H9 (cell line): ENCODE measurements at regions not wholly inside any gene's neighbourhood (a gene's known extent, or its start where the extent isn't known, plus 50 kb on each side); places are given as distances from the start of the nearest gene placed in this dataset.

ENCODE experiments used
- DNase-seq: peaks from one replicate; pipeline ENCODE4 v3.0.0-alpha.2; 2017
- H2AFZ ChIP-seq: one replicate; pipeline ENCODE4 v1.6.1; 2013; ENCODE audit warnings: mild to moderate bottlenecking, low read length, control low read depth, moderate library complexity
- H2AK5ac ChIP-seq: 2 replicates; pipeline ENCODE4 v1.6.1; 2013; ENCODE audit warnings: low read length, control low read depth, mixed read lengths; ENCODE audit not compliant: insufficient read length
- H2BK120ac ChIP-seq: one replicate; pipeline ENCODE4 v1.6.1; 2013; ENCODE audit warnings: low read depth, mild to moderate bottlenecking, low read length, control low read depth, inconsistent platforms; ENCODE audit not compliant: poor library complexity, severe bottlenecking
- H2BK12ac ChIP-seq: 2 replicates; pipeline ENCODE4 v1.6.1; 2013; ENCODE audit warnings: low read length, control low read depth, mixed read lengths, low read depth; ENCODE audit not compliant: insufficient read length
- H2BK15ac ChIP-seq: 2 replicates; pipeline ENCODE4 v1.6.1; 2013; ENCODE audit warnings: low read depth, low read length, control low read depth
- H2BK20ac ChIP-seq: one replicate; pipeline ENCODE4 v1.6.1; 2013; ENCODE audit warnings: low read depth, mild to moderate bottlenecking, low read length, control low read depth, inconsistent platforms; ENCODE audit not compliant: poor library complexity, severe bottlenecking
- H2BK5ac ChIP-seq: 2 replicates; pipeline ENCODE4 v1.6.1; 2013; ENCODE audit warnings: low read length, control low read depth, mixed read lengths; ENCODE audit not compliant: insufficient read length
- H3K14ac ChIP-seq: 2 replicates; pipeline ENCODE4 v1.6.1; 2013; ENCODE audit warnings: low read length, control low read depth; ENCODE audit not compliant: insufficient read depth
- H3K18ac ChIP-seq: 2 replicates; pipeline ENCODE4 v1.6.1; 2013; ENCODE audit warnings: low read depth, mild to moderate bottlenecking, mixed read lengths, low read length, control low read depth; ENCODE audit not compliant: insufficient read length
- H3K23ac ChIP-seq: 2 replicates; pipeline ENCODE4 v1.6.1; 2013; ENCODE audit warnings: low read length, control low read depth, mixed read lengths, low read depth; ENCODE audit not compliant: insufficient read length
- H3K23me2 ChIP-seq: 2 replicates; pipeline ENCODE4 v1.6.1; 2013; ENCODE audit warnings: low read depth, mild to moderate bottlenecking, mixed read lengths, low read length, control low read depth; ENCODE audit not compliant: insufficient read length, poor library complexity, severe bottlenecking
- H3K27ac ChIP-seq: 2 replicates; pipeline ENCODE4 v1.5.1; 2013; ENCODE audit warnings: low read length, control low read depth, mixed read lengths, low read depth; ENCODE audit not compliant: insufficient read length
- H3K27me3 ChIP-seq: 2 replicates; pipeline ENCODE4 v1.6.1; 2013; ENCODE audit warnings: low read length, control low read depth, inconsistent platforms; ENCODE audit not compliant: insufficient read depth
- H3K4ac ChIP-seq: 2 replicates; pipeline ENCODE4 v1.6.1; 2013; ENCODE audit warnings: low read depth, mild to moderate bottlenecking, control low read depth, inconsistent platforms, low read length, moderate library complexity
- H3K4me1 ChIP-seq: 2 replicates; pipeline ENCODE4 v1.6.1; 2013; ENCODE audit warnings: low read length, control low read depth, inconsistent platforms; ENCODE audit not compliant: insufficient read depth
- H3K4me2 ChIP-seq: 2 replicates; pipeline ENCODE4 v1.6.1; 2013; ENCODE audit warnings: low read length, control low read depth, mixed read lengths; ENCODE audit not compliant: insufficient read length, insufficient read depth
- H3K56ac ChIP-seq: 2 replicates; pipeline ENCODE4 v1.6.1; 2013; ENCODE audit warnings: low read depth, mild to moderate bottlenecking, mixed read lengths, low read length, control low read depth; ENCODE audit not compliant: insufficient read length
- H3K79me1 ChIP-seq: 2 replicates; pipeline ENCODE4 v1.6.1; 2013; ENCODE audit warnings: low read depth, mild to moderate bottlenecking, moderate library complexity, low read length, control low read depth, inconsistent platforms; ENCODE audit not compliant: insufficient read depth, poor library complexity, severe bottlenecking
- H3K79me2 ChIP-seq: 2 replicates; pipeline ENCODE4 v1.6.1; 2013; ENCODE audit warnings: low read length, control low read depth, inconsistent platforms; ENCODE audit not compliant: insufficient read depth
- H3K9ac ChIP-seq: 2 replicates; pipeline ENCODE4 v1.6.1; 2013; ENCODE audit warnings: low read length, control low read depth, mixed read lengths; ENCODE audit not compliant: insufficient read length; ENCODE audit errors: extremely low read depth
- H3K9me3 ChIP-seq: one replicate; pipeline ENCODE4 v1.6.1; 2013; ENCODE audit warnings: low read depth, low read length, inconsistent platforms; ENCODE audit not compliant: control insufficient read depth
- H3T11ph ChIP-seq: one replicate; pipeline ENCODE4 v1.6.1; 2013; ENCODE audit warnings: mild to moderate bottlenecking, low read length, control low read depth, inconsistent platforms
- H4K20me1 ChIP-seq: one replicate; pipeline ENCODE4 v1.6.1; 2013; ENCODE audit not compliant: control insufficient read depth, insufficient read length, insufficient read depth
- H4K5ac ChIP-seq: 2 replicates; pipeline ENCODE4 v1.6.1; 2013; ENCODE audit warnings: low read depth, mild to moderate bottlenecking, mixed read lengths, low read length, control low read depth; ENCODE audit not compliant: insufficient read length
- H4K8ac ChIP-seq: replicated peaks from 2 replicates; pipeline ENCODE4 v1.6.1; 2013; ENCODE audit warnings: low read length, control low read depth, mixed read lengths, low read depth; ENCODE audit not compliant: insufficient read length
- H4K91ac ChIP-seq: 2 replicates; pipeline ENCODE4 v1.6.1; 2013; ENCODE audit warnings: low read depth, mild to moderate bottlenecking, moderate library complexity, mixed read lengths, low read length, control low read depth; ENCODE audit not compliant: insufficient read length
- H3K27ac Mint-ChIP-seq, 3 experiments: 2 replicates in 2 of 3; 3 replicates in 1 of 3; pipeline ENCODE4 v1.8.0; 2020 to 2021; ENCODE audit warnings: mixed read lengths in 3 of 3, mild to moderate bottlenecking in 1 of 3, moderate library complexity in 1 of 3
- H3K27me3 Mint-ChIP-seq: 2 replicates; pipeline ENCODE4 v1.8.0; 2021; ENCODE audit warnings: low read depth, mild to moderate bottlenecking, moderate library complexity, mixed read lengths
- H3K36me3 Mint-ChIP-seq, 3 experiments: 2 replicates in 2 of 3; 3 replicates in 1 of 3; pipeline ENCODE4 v1.8.0; 2020 to 2021; ENCODE audit warnings: low read depth in 3 of 3, mixed read lengths in 3 of 3; ENCODE audit not compliant: insufficient read depth in 1 of 3
- H3K4me1 Mint-ChIP-seq, 2 experiments: 2 replicates each; pipeline ENCODE4 v1.8.0; 2020; ENCODE audit warnings: mixed read lengths in 2 of 2
- H3K4me3 Mint-ChIP-seq, 2 experiments: 2 replicates in 1 of 2; 3 replicates in 1 of 2; pipeline ENCODE4 v1.8.0; 2020 to 2021; ENCODE audit warnings: mild to moderate bottlenecking in 2 of 2, mixed read lengths in 2 of 2, moderate library complexity in 1 of 2
- H3K9me3 Mint-ChIP-seq, 2 experiments: 2 replicates in 1 of 2; 3 replicates in 1 of 2; pipeline ENCODE4 v1.8.0; 2020; ENCODE audit warnings: mild to moderate bottlenecking in 2 of 2, mixed read lengths in 2 of 2, moderate library complexity in 1 of 2
- WGBS: extraction: QIAGEN DNeasy Blood & Tissue Kit; methylation state at CpG from one replicate; pipeline ENCODE4 v1.1.7; 2013; ENCODE audit warnings: missing lambda C conversion rate, low lambda C conversion rate, mixed read lengths; ENCODE audit not compliant: insufficient read length; ENCODE audit errors: extremely low coverage; 5-methylcytosine and 5-hydroxymethylcytosine counted together
- TF ChIP-seq, protein P1 (sequence below): fragments of 200-600 bp; sonication (generic); conservative IDR thresholded peaks from 3 replicates; pipeline ENCODE4 v1.8.0; 2021; ENCODE audit warnings: antibody characterized with exemption, mild to moderate bottlenecking

DNA sequence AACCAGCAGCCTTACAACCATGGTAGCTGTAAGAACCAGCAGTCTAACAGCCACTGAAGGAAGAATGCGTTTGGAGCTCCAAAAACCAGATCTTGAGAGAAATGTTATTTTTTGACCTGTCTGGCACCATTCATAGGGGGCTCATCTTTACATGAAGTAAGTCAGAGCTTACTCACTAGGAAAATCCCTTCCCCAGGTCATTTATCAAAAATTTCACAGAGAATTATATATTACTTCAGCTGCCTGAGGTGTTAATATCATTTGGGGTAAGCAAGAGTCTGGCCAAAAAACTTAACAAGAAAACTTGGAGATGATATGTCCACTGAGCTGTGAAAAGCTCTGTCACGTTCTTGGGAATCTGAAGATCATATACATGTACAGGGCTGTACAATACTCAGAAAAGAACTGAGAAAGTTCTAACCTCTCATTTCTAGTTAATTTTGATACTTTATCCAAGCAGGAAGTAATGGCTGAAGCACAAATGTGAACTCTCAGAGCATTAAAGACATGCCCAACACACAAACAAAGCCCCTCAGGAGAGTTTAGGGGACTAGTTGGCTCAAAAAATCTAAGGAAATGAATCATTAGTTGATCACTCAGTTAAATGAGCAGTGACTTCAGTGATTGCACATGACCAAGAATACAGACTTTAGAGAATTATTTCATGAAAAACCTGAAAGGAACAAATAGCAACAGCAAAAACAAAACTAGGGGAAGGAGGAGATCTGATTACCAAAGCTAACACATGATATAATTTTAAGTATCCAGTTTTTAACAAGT, 681.1 kb downstream of the LTN1 start:
- Histone ChIP-seq H2BK12ac (no peak overlapping the region), H4K91ac (no peak overlapping the region), H3K18ac (no peak overlapping the region), H2BK120ac (no peak overlapping the region), H3K79me2 (no peaks in the 10 kb centered on the region), H2BK5ac (no peak overlapping the region), H3K9ac (no peak overlapping the region), H3K4me2 (no peak overlapping the region), H3K9me3 (no peaks in the 10 kb centered on the region), H4K5ac (no peak overlapping the region), H3K4ac (no peak overlapping the region), H3K23ac (no peak overlapping the region), H3K27ac (no peak overlapping the region), H2AK5ac (no peak overlapping the region), H3K14ac (no peak overlapping the region), H3T11ph (no peak overlapping the region), H3K79me1 (no peaks in the 10 kb centered on the region), H3K4me1 (no peaks in the 10 kb centered on the region), H4K8ac (no peak overlapping the region), H2AFZ (no peak overlapping the region), H3K27me3 (no peaks in the 10 kb centered on the region), H3K23me2 (no peaks in the 10 kb centered on the region), H2BK20ac (no peak overlapping the region), H2BK15ac (no peak overlapping the region), H3K56ac (no peak overlapping the region), H4K20me1 (no peaks in the 10 kb centered on the region)
- Mint-ChIP-seq H3K27me3 (no peaks in the 10 kb centered on the region), H3K27ac (peak overlapping the region in 2 of 3 experiments; percentile 41 to 90; a peak in 4 of 7 replicates), H3K36me3 (peaks cover 6 to 18% (median 10%) of the 10 kb centered on the region in 3 experiments), H3K4me3 (no peak overlapping the region), H3K4me1 (peaks cover 14 to 20% of the 10 kb centered on the region in 2 experiments), H3K9me3 (peaks cover 10% of the 10 kb centered on the region in 2 experiments)
- WGBS = no CpG with 5 or more reads among the region's 2 CpGs
- no peak for DNase-seq
- TF ChIP-seq, protein P1, sequence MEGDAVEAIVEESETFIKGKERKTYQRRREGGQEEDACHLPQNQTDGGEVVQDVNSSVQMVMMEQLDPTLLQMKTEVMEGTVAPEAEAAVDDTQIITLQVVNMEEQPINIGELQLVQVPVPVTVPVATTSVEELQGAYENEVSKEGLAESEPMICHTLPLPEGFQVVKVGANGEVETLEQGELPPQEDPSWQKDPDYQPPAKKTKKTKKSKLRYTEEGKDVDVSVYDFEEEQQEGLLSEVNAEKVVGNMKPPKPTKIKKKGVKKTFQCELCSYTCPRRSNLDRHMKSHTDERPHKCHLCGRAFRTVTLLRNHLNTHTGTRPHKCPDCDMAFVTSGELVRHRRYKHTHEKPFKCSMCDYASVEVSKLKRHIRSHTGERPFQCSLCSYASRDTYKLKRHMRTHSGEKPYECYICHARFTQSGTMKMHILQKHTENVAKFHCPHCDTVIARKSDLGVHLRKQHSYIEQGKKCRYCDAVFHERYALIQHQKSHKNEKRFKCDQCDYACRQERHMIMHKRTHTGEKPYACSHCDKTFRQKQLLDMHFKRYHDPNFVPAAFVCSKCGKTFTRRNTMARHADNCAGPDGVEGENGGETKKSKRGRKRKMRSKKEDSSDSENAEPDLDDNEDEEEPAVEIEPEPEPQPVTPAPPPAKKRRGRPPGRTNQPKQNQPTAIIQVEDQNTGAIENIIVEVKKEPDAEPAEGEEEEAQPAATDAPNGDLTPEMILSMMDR = no peak
